SK-N-MC (cell line): ENCODE measurements at regions not wholly inside any gene's neighbourhood (a gene's known extent, or its start where the extent isn't known, plus 50 kb on each side); places are given as distances from the start of the nearest gene placed in this dataset.

Experiments
- DNase-seq: peaks from one replicate; pipeline ENCODE4 v3.0.0-alpha.2; 2011; ENCODE audit warnings: low read depth, low spot score
- H3K27ac ChIP-seq: fragments of 200-600 bp; sonication (generic); 2 replicates; pipeline ENCODE4 v1.5.1; 2016; ENCODE audit warnings: mixed run types
- H3K36me3 ChIP-seq: fragments of 200-600 bp; sonication (generic); 2 replicates; pipeline ENCODE4 v1.6.1; 2017; ENCODE audit warnings: antibody characterized with exemption, low read length, mixed read lengths; ENCODE audit not compliant: insufficient read depth
- H3K4me3 ChIP-seq: fragments of 200-600 bp; sonication (generic); 2 replicates; pipeline ENCODE4 v1.5.1; 2016
- H3K9ac ChIP-seq: fragments of 200-600 bp; sonication (generic); 2 replicates; pipeline ENCODE4 v1.8.0; 2017; ENCODE audit warnings: mixed run types, mixed read lengths; ENCODE audit not compliant: insufficient read length
- H3K9me3 ChIP-seq: fragments of 200-600 bp; sonication (generic); 2 replicates; pipeline ENCODE4 v1.6.1; 2017; ENCODE audit warnings: low read depth, mild to moderate bottlenecking, antibody characterized with exemption, low read length, moderate library complexity, mixed read lengths
- EZH2 ChIP-seq: fragments of 200-600 bp; sonication (generic); IDR thresholded peaks from one replicate; pipeline ENCODE4 v1.6.1; 2017; ENCODE audit warnings: antibody characterized with exemption
- FOXP2 ChIP-seq: optimal IDR thresholded peaks from 2 replicates; pipeline ENCODE3; 2011; ENCODE audit warnings: mild to moderate bottlenecking, moderate library complexity; ENCODE audit not compliant: insufficient read depth; ENCODE audit errors: extremely low read length, control extremely low read depth
- POLR2AphosphoS5 ChIP-seq: IDR thresholded peaks from 2 replicates; pipeline ENCODE4 v1.6.1; 2012; ENCODE audit warnings: mild to moderate bottlenecking, low read depth, low read length, borderline replicate concordance

DNA sequence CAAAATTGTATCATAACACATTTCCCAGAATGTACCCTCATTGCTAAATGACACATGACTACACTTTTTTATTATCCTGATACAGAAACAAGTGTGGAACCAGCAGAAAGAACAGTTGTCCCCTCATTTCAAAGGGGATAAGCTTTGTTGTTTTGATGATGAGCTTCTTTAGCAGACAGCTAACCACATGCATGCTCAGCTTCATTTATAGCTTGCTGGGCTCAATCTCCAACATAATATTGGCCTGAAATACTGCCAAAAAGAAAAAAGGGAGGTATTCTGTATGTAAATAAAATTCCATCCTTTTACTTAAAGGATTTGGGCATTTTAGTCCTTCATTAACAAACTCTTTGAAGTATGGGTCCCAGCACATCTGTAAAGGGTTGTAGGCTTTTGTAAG, 120.4 kb downstream of the SPATA31D1 start:
- H3K36me3 ChIP-seq: no peaks in the 10 kb centered on the region
- H3K9ac ChIP-seq: no peak overlapping the region
- DNase-seq: no peak
- TF ChIP-seq POLR2AphosphoS5: no peak
- TF ChIP-seq FOXP2: no peak
- no peak for TF ChIP-seq EZH2
- H3K27ac ChIP-seq: no peak overlapping the region
- H3K4me3 ChIP-seq: no peak overlapping the region
- H3K9me3 ChIP-seq: no peaks in the 10 kb centered on the region

GRCh38 chr9:82109626-82110025, 121.1 kb downstream of the SPATA31D1 start:
- H3K27ac ChIP-seq: no peak overlapping the region
- DNase-seq: no peak
- no peak overlapping the region for H3K9ac ChIP-seq
- TF ChIP-seq POLR2AphosphoS5 (no peak), FOXP2 (no peak), EZH2 (no peak)
- H3K9me3 ChIP-seq: no peaks in the 10 kb centered on the region
- H3K4me3 ChIP-seq: no peak overlapping the region
- H3K36me3 ChIP-seq: no peaks in the 10 kb centered on the region

GRCh38 chr9:82110881-82111280, 122.3 kb downstream of the SPATA31D1 start:
- Histone ChIP-seq H3K9ac (no peak overlapping the region), H3K27ac (no peak overlapping the region), H3K9me3 (no peaks in the 10 kb centered on the region), H3K4me3 (no peak overlapping the region), H3K36me3 (no peaks in the 10 kb centered on the region)
- no peak for DNase-seq
- TF ChIP-seq POLR2AphosphoS5 (no peak), FOXP2 (no peak), EZH2 (no peak)

GRCh38 chr9:82115331-82115730, 126.8 kb downstream of the SPATA31D1 start:
- no peak for DNase-seq
- H3K4me3 ChIP-seq: no peak overlapping the region
- H3K36me3 ChIP-seq: no peaks in the 10 kb centered on the region
- no peaks in the 10 kb centered on the region for H3K9me3 ChIP-seq
- H3K9ac ChIP-seq: no peak overlapping the region
- H3K27ac ChIP-seq: no peak overlapping the region
- TF ChIP-seq EZH2: no peak
- TF ChIP-seq FOXP2: no peak
- no peak for TF ChIP-seq POLR2AphosphoS5

GRCh38 chr9:82115900-82116299, 127.3 kb downstream of the SPATA31D1 start:
- TF ChIP-seq EZH2: no peak
- TF ChIP-seq FOXP2: no peak
- TF ChIP-seq POLR2AphosphoS5: no peak
- Histone ChIP-seq H3K9me3 (no peaks in the 10 kb centered on the region), H3K27ac (no peak overlapping the region), H3K4me3 (no peak overlapping the region), H3K9ac (no peak overlapping the region), H3K36me3 (no peaks in the 10 kb centered on the region)
- no peak for DNase-seq

GRCh38 chr9:82116556-82116955, 128.0 kb downstream of the SPATA31D1 start:
- no peak overlapping the region for H3K27ac ChIP-seq
- H3K9me3 ChIP-seq: no peaks in the 10 kb centered on the region
- no peaks in the 10 kb centered on the region for H3K36me3 ChIP-seq
- DNase-seq: no peak
- no peak for TF ChIP-seq EZH2
- TF ChIP-seq FOXP2: no peak
- no peak for TF ChIP-seq POLR2AphosphoS5
- H3K4me3 ChIP-seq: no peak overlapping the region
- no peak overlapping the region for H3K9ac ChIP-seq

DNA sequence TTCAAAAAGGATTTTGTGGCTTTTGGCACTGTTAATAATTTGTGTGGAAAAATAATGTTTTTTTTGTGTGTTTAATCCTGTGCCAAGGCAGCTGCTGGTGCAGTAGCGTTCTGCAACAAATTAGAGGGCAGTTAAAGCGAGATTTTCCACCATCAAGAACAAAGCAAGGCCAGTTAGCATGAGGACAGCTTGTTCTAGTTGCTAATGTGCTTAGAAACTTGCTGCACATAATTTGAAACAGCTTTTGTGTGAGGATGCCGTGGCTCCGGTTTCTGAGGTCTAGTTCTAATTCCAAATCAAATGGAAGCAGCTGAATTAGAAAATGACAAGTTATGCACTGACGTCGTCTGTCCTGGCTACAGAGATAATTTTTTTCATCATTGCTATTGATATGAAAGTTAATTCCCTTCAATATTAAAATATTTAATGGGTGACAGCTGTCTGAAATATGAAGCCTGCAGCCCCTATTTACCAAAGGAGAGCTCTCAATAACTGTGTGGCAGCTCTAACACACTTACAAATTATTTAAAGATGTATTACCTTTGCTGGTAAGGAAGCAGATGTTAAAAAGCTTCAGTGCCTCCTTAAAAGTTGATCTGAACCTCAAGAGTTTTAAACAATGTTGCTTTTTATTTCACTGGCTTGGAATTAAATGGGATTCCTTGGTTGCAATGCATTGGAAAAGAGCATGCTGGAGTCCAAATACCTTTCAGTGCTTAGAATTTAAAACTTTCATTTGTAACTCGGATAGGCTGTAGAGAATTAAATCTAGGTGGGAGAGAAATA, 128.6 kb downstream of the SPATA31D1 start:
- DNase-seq: no peak
- no peak overlapping the region for H3K9ac ChIP-seq
- TF ChIP-seq POLR2AphosphoS5: no peak
- TF ChIP-seq EZH2: no peak
- TF ChIP-seq FOXP2: no peak
- H3K4me3 ChIP-seq: no peak overlapping the region
- H3K36me3 ChIP-seq: no peaks in the 10 kb centered on the region
- H3K9me3 ChIP-seq: no peaks in the 10 kb centered on the region
- no peak overlapping the region for H3K27ac ChIP-seq

- no peak overlapping the region for H3K4me3 ChIP-seq
- no peaks in the 10 kb centered on the region for H3K9me3 ChIP-seq
- no peak overlapping the region for H3K9ac ChIP-seq
- TF ChIP-seq FOXP2 (no peak), EZH2 (no peak), POLR2AphosphoS5 (no peak)
- no peak for DNase-seq
- H3K27ac ChIP-seq: no peak overlapping the region
- no peaks in the 10 kb centered on the region for H3K36me3 ChIP-seq
Observed at GRCh38 chr9:82122731-82123130, 134.2 kb downstream of the SPATA31D1 start.

- no peak overlapping the region for H3K9ac ChIP-seq
- H3K4me3 ChIP-seq: no peak overlapping the region
- DNase-seq: no peak
- TF ChIP-seq POLR2AphosphoS5: no peak
- no peak for TF ChIP-seq FOXP2
- TF ChIP-seq EZH2: no peak
- H3K9me3 ChIP-seq: no peaks in the 10 kb centered on the region
- no peak overlapping the region for H3K27ac ChIP-seq
- H3K36me3 ChIP-seq: no peaks in the 10 kb centered on the region
Observed at GRCh38 chr9:82124090-82124489, 135.5 kb downstream of the SPATA31D1 start.
